Liver (tissue), 3 donors: ENCODE measurements at regions not wholly inside any gene's neighbourhood (a gene's known extent, or its start where the extent isn't known, plus 50 kb on each side); places are given as distances from the start of the nearest gene placed in this dataset.

ENCODE experiments used
- GABPA ChIP-seq, 2 donors: IDR thresholded peaks in 1 of 2; conservative IDR thresholded peaks in 1 of 2; 2 replicates each; pipeline ENCODE4 v1.6.1; 2016; ENCODE audit warnings: antibody characterized with exemption in 2 of 2, mild to moderate bottlenecking in 1 of 2, moderate library complexity in 1 of 2
- JUND ChIP-seq, 2 donors: IDR thresholded peaks; 2 replicates each; pipeline ENCODE4 v1.6.1; 2016; ENCODE audit warnings: antibody characterized with exemption in 2 of 2
- RAD21 ChIP-seq, 2 donors: IDR thresholded peaks; 2 replicates each; pipeline ENCODE4 v1.6.1; 2016; ENCODE audit warnings: antibody characterized with exemption in 2 of 2, mild to moderate bottlenecking in 2 of 2
- SP1 ChIP-seq: IDR thresholded peaks from 2 replicates; pipeline ENCODE4 v1.6.1; 2018; ENCODE audit warnings: antibody characterized with exemption, mild to moderate bottlenecking
- TAF1 ChIP-seq: conservative IDR thresholded peaks from 2 replicates; pipeline ENCODE4 v1.6.1; 2016; ENCODE audit warnings: antibody characterized with exemption, mild to moderate bottlenecking
- TF ChIP-seq, protein P1 (sequence below): fragments of 150-350 bp; IDR thresholded peaks from 2 replicates; pipeline ENCODE4 v1.5.1; 2017; ENCODE audit warnings: improper control_type of control experiment, low read depth, low read length; ENCODE audit not compliant: missing input control
- TF ChIP-seq, protein P2 (sequence below): IDR thresholded peaks from 2 replicates; pipeline ENCODE4 v1.6.1; 2016; ENCODE audit warnings: antibody characterized with exemption
- TF ChIP-seq, protein P3 (sequence below): IDR thresholded peaks from 2 replicates; pipeline ENCODE4 v1.6.1; 2016; ENCODE audit warnings: antibody characterized with exemption
- donor health status: healthy.
- donor health status: healthy.

DNA sequence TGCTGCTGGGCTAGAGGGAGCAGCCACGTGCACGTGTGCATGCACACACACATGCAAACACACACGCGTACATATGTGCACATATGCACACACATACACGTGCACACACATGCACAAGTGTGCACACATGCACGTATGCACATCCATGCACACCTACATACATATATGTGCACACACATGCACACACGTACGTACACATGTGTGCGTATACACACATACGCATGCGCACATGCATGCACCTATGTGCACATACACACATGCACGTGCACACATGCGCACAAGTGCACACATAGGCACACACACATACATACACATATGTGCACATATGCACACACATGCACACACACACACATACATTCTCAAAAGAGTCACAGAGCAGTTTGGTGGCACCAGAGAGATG, 85.9 kb upstream of the SLC25A33 start:
- TF ChIP-seq RAD21 (IDR thresholded peaks at IDR 0.05) (no peak), TAF1 (no peak), JUND (IDR thresholded peaks at IDR 0.05) (no peak), SP1 (no peak), GABPA (IDR thresholded peaks at IDR 0.05 in 1 of 2, conservative IDR thresholded peaks at IDR 0.05 in 1 of 2) (no peak)
- TF ChIP-seq, protein P1, sequence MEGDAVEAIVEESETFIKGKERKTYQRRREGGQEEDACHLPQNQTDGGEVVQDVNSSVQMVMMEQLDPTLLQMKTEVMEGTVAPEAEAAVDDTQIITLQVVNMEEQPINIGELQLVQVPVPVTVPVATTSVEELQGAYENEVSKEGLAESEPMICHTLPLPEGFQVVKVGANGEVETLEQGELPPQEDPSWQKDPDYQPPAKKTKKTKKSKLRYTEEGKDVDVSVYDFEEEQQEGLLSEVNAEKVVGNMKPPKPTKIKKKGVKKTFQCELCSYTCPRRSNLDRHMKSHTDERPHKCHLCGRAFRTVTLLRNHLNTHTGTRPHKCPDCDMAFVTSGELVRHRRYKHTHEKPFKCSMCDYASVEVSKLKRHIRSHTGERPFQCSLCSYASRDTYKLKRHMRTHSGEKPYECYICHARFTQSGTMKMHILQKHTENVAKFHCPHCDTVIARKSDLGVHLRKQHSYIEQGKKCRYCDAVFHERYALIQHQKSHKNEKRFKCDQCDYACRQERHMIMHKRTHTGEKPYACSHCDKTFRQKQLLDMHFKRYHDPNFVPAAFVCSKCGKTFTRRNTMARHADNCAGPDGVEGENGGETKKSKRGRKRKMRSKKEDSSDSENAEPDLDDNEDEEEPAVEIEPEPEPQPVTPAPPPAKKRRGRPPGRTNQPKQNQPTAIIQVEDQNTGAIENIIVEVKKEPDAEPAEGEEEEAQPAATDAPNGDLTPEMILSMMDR: no peak
- TF ChIP-seq, protein P2, sequence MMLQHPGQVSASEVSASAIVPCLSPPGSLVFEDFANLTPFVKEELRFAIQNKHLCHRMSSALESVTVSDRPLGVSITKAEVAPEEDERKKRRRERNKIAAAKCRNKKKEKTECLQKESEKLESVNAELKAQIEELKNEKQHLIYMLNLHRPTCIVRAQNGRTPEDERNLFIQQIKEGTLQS: no peak
- TF ChIP-seq, protein P3, sequence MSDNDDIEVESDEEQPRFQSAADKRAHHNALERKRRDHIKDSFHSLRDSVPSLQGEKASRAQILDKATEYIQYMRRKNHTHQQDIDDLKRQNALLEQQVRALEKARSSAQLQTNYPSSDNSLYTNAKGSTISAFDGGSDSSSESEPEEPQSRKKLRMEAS: no peak
